22Rv1 (cell line): ENCODE measurements at regions not wholly inside any gene's neighbourhood (a gene's known extent, or its start where the extent isn't known, plus 50 kb on each side); places are given as distances from the start of the nearest gene placed in this dataset.

ENCODE experiments used
- CTCF ChIP-seq: fragments of 450-650 bp; IDR thresholded peaks from 2 replicates; pipeline ENCODE4 v1.5.1; 2017; ENCODE audit warnings: mild to moderate bottlenecking
- ZFX ChIP-seq: fragments of 450-650 bp; IDR thresholded peaks from 2 replicates; pipeline ENCODE4 v1.6.1; 2017; ENCODE audit warnings: antibody characterized with exemption, borderline replicate concordance

- TF ChIP-seq CTCF (peak; percentile 92), ZFX (no peak)
Measured at GRCh38 chr12:130013771-130014484, 110.1 kb upstream of the TMEM132D start.
